HepG2 (cell line): ENCODE measurements at regions not wholly inside any gene's neighbourhood (a gene's known extent, or its start where the extent isn't known, plus 50 kb on each side); places are given as distances from the start of the nearest gene placed in this dataset.

ENCODE experiments used
- BATF2 ChIP-seq: sonication (generic); formaldehyde crosslinking; IDR thresholded peaks from 2 replicates; pipeline ENCODE4 v1.8.0; 2022; ENCODE audit warnings: mild to moderate bottlenecking, missing genetic modification reagents, moderate library complexity
- BRF2 ChIP-seq: sonication (generic); formaldehyde crosslinking; IDR thresholded peaks from 2 replicates; pipeline ENCODE4 v1.8.1; 2022; ENCODE audit warnings: mild to moderate bottlenecking, missing genetic modification reagents
- DMAP1 ChIP-seq: IDR thresholded peaks from 2 replicates; pipeline ENCODE4 v1.6.1; 2016
- DNMT1 ChIP-seq: sonication (generic); formaldehyde crosslinking; IDR thresholded peaks from 2 replicates; pipeline ENCODE4 v1.5.1; 2020; ENCODE audit warnings: mild to moderate bottlenecking, missing genetic modification reagents
- GATA4 ChIP-seq: sonication (generic); IDR thresholded peaks from 2 replicates; pipeline ENCODE4 v1.6.1; 2016; ENCODE audit warnings: antibody characterized with exemption, low read depth, borderline replicate concordance
- POLR2G ChIP-seq: fragments of 200-400 bp; formaldehyde crosslinking; IDR thresholded peaks from 2 replicates; pipeline ENCODE4 v1.6.1; 2018; ENCODE audit warnings: mild to moderate bottlenecking, low read depth, low read length, moderate library complexity
- ZBTB14 ChIP-seq: sonication (generic); formaldehyde crosslinking; IDR thresholded peaks from 2 replicates; pipeline ENCODE4 v1.4.0; 2020; ENCODE audit warnings: missing genetic modification reagents
- ZBTB49 ChIP-seq: sonication (generic); formaldehyde crosslinking; IDR thresholded peaks from 2 replicates; pipeline ENCODE4 v1.4.0; 2020; ENCODE audit warnings: missing genetic modification reagents, borderline replicate concordance
- ZFP91 ChIP-seq: sonication (generic); formaldehyde crosslinking; IDR thresholded peaks from 2 replicates; pipeline ENCODE4 v1.9.0; 2022; ENCODE audit warnings: missing genetic modification reagents, mild to moderate bottlenecking, borderline replicate concordance
- ZNF597 ChIP-seq: sonication (generic); formaldehyde crosslinking; IDR thresholded peaks from 2 replicates; pipeline ENCODE4 v1.5.0; 2020; ENCODE audit warnings: missing genetic modification reagents
- TF ChIP-seq, protein P1 (sequence below): sonication (generic); formaldehyde crosslinking; conservative IDR thresholded peaks from 2 replicates; pipeline ENCODE4 v1.8.1; 2023; ENCODE audit warnings: missing genetic modification reagents
- TF ChIP-seq, protein P2 (sequence below): sonication (generic); formaldehyde crosslinking; IDR thresholded peaks from 2 replicates; pipeline ENCODE4 v1.5.0; 2020; ENCODE audit warnings: mild to moderate bottlenecking, missing genetic modification reagents

GRCh38 chr3:144502402-144502801 lies 530.8 kb downstream of the DIPK2A start (continued):
- TF ChIP-seq BRF2 (CRISPR knock-in tag) = no peak
- TF ChIP-seq, protein P1, sequence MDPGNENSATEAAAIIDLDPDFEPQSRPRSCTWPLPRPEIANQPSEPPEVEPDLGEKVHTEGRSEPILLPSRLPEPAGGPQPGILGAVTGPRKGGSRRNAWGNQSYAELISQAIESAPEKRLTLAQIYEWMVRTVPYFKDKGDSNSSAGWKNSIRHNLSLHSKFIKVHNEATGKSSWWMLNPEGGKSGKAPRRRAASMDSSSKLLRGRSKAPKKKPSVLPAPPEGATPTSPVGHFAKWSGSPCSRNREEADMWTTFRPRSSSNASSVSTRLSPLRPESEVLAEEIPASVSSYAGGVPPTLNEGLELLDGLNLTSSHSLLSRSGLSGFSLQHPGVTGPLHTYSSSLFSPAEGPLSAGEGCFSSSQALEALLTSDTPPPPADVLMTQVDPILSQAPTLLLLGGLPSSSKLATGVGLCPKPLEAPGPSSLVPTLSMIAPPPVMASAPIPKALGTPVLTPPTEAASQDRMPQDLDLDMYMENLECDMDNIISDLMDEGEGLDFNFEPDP (CRISPR knock-in tag) = no peak
- TF ChIP-seq GATA4 = no peak
- no peak for TF ChIP-seq BATF2 (CRISPR knock-in tag)
- no peak for TF ChIP-seq ZBTB14 (CRISPR knock-in tag)
- TF ChIP-seq ZBTB49 (CRISPR knock-in tag) = no peak
- TF ChIP-seq, protein P2, sequence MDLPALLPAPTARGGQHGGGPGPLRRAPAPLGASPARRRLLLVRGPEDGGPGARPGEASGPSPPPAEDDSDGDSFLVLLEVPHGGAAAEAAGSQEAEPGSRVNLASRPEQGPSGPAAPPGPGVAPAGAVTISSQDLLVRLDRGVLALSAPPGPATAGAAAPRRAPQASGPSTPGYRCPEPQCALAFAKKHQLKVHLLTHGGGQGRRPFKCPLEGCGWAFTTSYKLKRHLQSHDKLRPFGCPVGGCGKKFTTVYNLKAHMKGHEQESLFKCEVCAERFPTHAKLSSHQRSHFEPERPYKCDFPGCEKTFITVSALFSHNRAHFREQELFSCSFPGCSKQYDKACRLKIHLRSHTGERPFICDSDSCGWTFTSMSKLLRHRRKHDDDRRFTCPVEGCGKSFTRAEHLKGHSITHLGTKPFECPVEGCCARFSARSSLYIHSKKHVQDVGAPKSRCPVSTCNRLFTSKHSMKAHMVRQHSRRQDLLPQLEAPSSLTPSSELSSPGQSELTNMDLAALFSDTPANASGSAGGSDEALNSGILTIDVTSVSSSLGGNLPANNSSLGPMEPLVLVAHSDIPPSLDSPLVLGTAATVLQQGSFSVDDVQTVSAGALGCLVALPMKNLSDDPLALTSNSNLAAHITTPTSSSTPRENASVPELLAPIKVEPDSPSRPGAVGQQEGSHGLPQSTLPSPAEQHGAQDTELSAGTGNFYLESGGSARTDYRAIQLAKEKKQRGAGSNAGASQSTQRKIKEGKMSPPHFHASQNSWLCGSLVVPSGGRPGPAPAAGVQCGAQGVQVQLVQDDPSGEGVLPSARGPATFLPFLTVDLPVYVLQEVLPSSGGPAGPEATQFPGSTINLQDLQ = no peak
- no peak for TF ChIP-seq ZNF597 (CRISPR knock-in tag)
- no peak for TF ChIP-seq ZFP91 (CRISPR knock-in tag)
- TF ChIP-seq DNMT1 (CRISPR knock-in tag) = no peak
- TF ChIP-seq DMAP1 = no peak
- no peak for TF ChIP-seq POLR2G
- TF ChIP-seq, all 625 proteins: peak for 0
